ENCODE measurements at regions not wholly inside any gene's neighbourhood (a gene's known extent, or its start where the extent isn't known, plus 50 kb on each side); places are given as distances from the start of the nearest gene placed in this dataset.
"Not testable (repeated sequence)": the region's sequence is repeated elsewhere in the genome, so short reads cannot be mapped to it uniquely, and the experiment has no call there.

GRCh38 chr1:157249739-157250138 is 111.5 kb upstream of the ETV3 start:
- DNase-seq: no peak

GRCh38 chr1:157249326-157249725 is 111.1 kb upstream of the ETV3 start:
- no peak for DNase-seq

- DNase-seq: not testable (repeated sequence)
Measured at GRCh38 chr1:157247764-157248049, 109.5 kb upstream of the ETV3 start.

GRCh38 chr1:157247005-157247763 is 109.0 kb upstream of the ETV3 start:
- DNase-seq: peak; percentile 33

- DNase-seq: no peak
Measured at GRCh38 chr1:157245823-157246222, 107.6 kb upstream of the ETV3 start.

GRCh38 chr1:157241185-157241538 is 103.0 kb upstream of the ETV3 start:
- DNase-seq: no peak

GRCh38 chr1:157240495-157241184 is 102.4 kb upstream of the ETV3 start:
- no peak for DNase-seq

- DNase-seq: no peak
Measured at GRCh38 chr1:157239936-157240335, 101.7 kb upstream of the ETV3 start.

GRCh38 chr1:157238585-157238984 is 100.4 kb upstream of the ETV3 start:
- no peak for DNase-seq

- DNase-seq: no peak
Measured at GRCh38 chr1:157237981-157238380, 99.8 kb upstream of the ETV3 start.

- DNase-seq: no peak
Measured at GRCh38 chr1:157237522-157237921, 99.3 kb upstream of the ETV3 start.

- no peak for DNase-seq
Measured at GRCh38 chr1:157236072-157236471, 97.9 kb upstream of the ETV3 start.

- no peak for DNase-seq
Measured at GRCh38 chr1:157235307-157235706, 97.1 kb upstream of the ETV3 start.

GRCh38 chr1:157234705-157235273 is 96.6 kb upstream of the ETV3 start:
- no peak for DNase-seq

- no peak for DNase-seq
Measured at GRCh38 chr1:157233131-157233530, 94.9 kb upstream of the ETV3 start.

- DNase-seq: no peak
Measured at GRCh38 chr1:157231846-157232525, 93.8 kb upstream of the ETV3 start.

- no peak for DNase-seq
Measured at GRCh38 chr1:157230500-157230899, 92.3 kb upstream of the ETV3 start.

GRCh38 chr1:157227700-157228099 is 89.5 kb upstream of the ETV3 start:
- no peak for DNase-seq

GRCh38 chr1:157226739-157227138 is 88.5 kb upstream of the ETV3 start:
- DNase-seq: no peak

GRCh38 chr1:157219600-157219999 is 81.4 kb upstream of the ETV3 start:
- DNase-seq: no peak

GRCh38 chr1:157219182-157219581 is 81.0 kb upstream of the ETV3 start:
- no peak for DNase-seq

- no peak for DNase-seq
Measured at GRCh38 chr1:157218671-157219070, 80.5 kb upstream of the ETV3 start.

- DNase-seq: no peak
Measured at GRCh38 chr1:157217486-157217885, 79.3 kb upstream of the ETV3 start.

- DNase-seq: no peak
Measured at GRCh38 chr1:157213836-157214235, 75.6 kb upstream of the ETV3 start.
